A673 (cell line): ENCODE measurements at regions not wholly inside any gene's neighbourhood (a gene's known extent, or its start where the extent isn't known, plus 50 kb on each side); places are given as distances from the start of the nearest gene placed in this dataset.

Experiments
- CTCF ChIP-seq: fragments of 300-800, 200-600 bp; sonication (generic); conservative IDR thresholded peaks from 2 replicates; pipeline ENCODE4 v1.5.1; 2017; ENCODE audit warnings: low read depth, mild to moderate bottlenecking, antibody characterized with exemption, low read length, moderate library complexity, mixed read lengths
- EZH2 ChIP-seq: fragments of 200-600 bp; sonication (generic); IDR thresholded peaks from 2 replicates; pipeline ENCODE4 v1.6.1; 2017; ENCODE audit warnings: borderline replicate concordance, low read depth, mild to moderate bottlenecking, mixed read lengths, antibody characterized with exemption, low read length; ENCODE audit not compliant: poor library complexity, severe bottlenecking

- TF ChIP-seq EZH2, result no peak
- no peak for TF ChIP-seq CTCF
Measured at GRCh38 chr16:85545227-85545818, 67.8 kb upstream of the GSE1 start.
